ENCODE measurements at regions not wholly inside any gene's neighbourhood (a gene's known extent, or its start where the extent isn't known, plus 50 kb on each side); places are given as distances from the start of the nearest gene placed in this dataset.

DNA sequence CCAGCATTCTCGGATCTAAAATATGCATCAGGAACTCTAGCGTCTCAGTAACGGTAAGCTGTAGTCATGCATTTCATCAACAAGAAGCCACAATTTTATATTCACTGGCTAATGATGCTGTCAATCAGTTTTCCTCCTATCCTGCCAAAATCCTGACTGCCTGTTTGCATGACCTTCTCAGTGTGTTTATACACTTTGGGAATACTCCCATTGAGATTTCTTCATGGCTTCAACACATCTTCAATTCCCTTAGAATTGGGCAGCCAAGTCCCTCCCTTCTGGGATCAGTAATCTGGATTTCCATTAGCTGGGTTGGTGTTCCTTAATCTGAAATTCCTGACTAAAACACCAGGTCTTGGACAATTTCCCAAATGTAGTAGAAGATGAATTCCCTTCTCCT lies 348.9 kb upstream of the DYNLRB2 start:
- TF ChIP-seq, protein P1, sequence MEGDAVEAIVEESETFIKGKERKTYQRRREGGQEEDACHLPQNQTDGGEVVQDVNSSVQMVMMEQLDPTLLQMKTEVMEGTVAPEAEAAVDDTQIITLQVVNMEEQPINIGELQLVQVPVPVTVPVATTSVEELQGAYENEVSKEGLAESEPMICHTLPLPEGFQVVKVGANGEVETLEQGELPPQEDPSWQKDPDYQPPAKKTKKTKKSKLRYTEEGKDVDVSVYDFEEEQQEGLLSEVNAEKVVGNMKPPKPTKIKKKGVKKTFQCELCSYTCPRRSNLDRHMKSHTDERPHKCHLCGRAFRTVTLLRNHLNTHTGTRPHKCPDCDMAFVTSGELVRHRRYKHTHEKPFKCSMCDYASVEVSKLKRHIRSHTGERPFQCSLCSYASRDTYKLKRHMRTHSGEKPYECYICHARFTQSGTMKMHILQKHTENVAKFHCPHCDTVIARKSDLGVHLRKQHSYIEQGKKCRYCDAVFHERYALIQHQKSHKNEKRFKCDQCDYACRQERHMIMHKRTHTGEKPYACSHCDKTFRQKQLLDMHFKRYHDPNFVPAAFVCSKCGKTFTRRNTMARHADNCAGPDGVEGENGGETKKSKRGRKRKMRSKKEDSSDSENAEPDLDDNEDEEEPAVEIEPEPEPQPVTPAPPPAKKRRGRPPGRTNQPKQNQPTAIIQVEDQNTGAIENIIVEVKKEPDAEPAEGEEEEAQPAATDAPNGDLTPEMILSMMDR (IDR thresholded peaks at IDR 0.05) = no peak
- TF ChIP-seq EP300 (IDR thresholded peaks at IDR 0.05) = no peak
- TF ChIP-seq POLR2A (IDR thresholded peaks at IDR 0.05) = no peak
- TF ChIP-seq POLR2AphosphoS5 (IDR thresholded peaks at IDR 0.05) = no peak
